Central memory CD8-positive, alpha-beta T cell (primary cell): ENCODE measurements at regions not wholly inside any gene's neighbourhood (a gene's known extent, or its start where the extent isn't known, plus 50 kb on each side); places are given as distances from the start of the nearest gene placed in this dataset.

Source experiments
- ATAC-seq: fragments of 150-1000 bp; cut with Tn5 transposase; replicated peaks from 2 replicates; pipeline ENCODE4 v1.10.0; 2022; ENCODE audit warnings: mild to moderate bottlenecking, moderate FRiP score, moderate number of reproducible peaks; ENCODE audit not compliant: poor library complexity, severe bottlenecking; ENCODE audit errors: extremely low read depth
- DNase-seq, 2 donors: peaks; one replicate each; pipeline ENCODE4 v3.0.0; 2021; ENCODE audit warnings: low spot score in 2 of 2
- H3K27ac Mint-ChIP-seq: one replicate; pipeline ENCODE4 v1.8.0; 2022; ENCODE audit warnings: low read depth, mild to moderate bottlenecking, moderate library complexity, mixed read lengths
- H3K27me3 Mint-ChIP-seq: one replicate; pipeline ENCODE4 v1.8.0; 2022; ENCODE audit warnings: mixed read lengths
- H3K36me3 Mint-ChIP-seq: one replicate; pipeline ENCODE4 v1.8.0; 2022; ENCODE audit warnings: mild to moderate bottlenecking, moderate library complexity, mixed read lengths; ENCODE audit not compliant: insufficient read depth
- H3K4me1 Mint-ChIP-seq: one replicate; pipeline ENCODE4 v1.8.0; 2022; ENCODE audit warnings: mixed read lengths
- H3K4me3 Mint-ChIP-seq: one replicate; pipeline ENCODE4 v1.8.0; 2022; ENCODE audit warnings: mild to moderate bottlenecking, moderate library complexity, mixed read lengths
- H3K9me3 Mint-ChIP-seq: one replicate; pipeline ENCODE4 v1.8.0; 2022; ENCODE audit warnings: mixed read lengths

- ATAC-seq (no peak), DNase-seq (no peak)
- Mint-ChIP-seq H3K4me1 (no peaks in the 10 kb centered on the region), H3K27ac (no peak overlapping the region), H3K36me3 (no peaks in the 10 kb centered on the region), H3K9me3 (no peaks in the 10 kb centered on the region), H3K27me3 (no peaks in the 10 kb centered on the region), H3K4me3 (no peak overlapping the region)
These were observed 73.4 kb upstream of the FREM1 start for GRCh38 chr9:14983599-14983998.

GRCh38 chr9:14981291-14981950, 71.2 kb upstream of the FREM1 start:
- H3K27ac Mint-ChIP-seq = no peak overlapping the region
- no peaks in the 10 kb centered on the region for H3K36me3 Mint-ChIP-seq
- H3K27me3 Mint-ChIP-seq = no peaks in the 10 kb centered on the region
- no peak overlapping the region for H3K4me3 Mint-ChIP-seq
- DNase-seq = no peak
- H3K9me3 Mint-ChIP-seq = no peaks in the 10 kb centered on the region
- no peaks in the 10 kb centered on the region for H3K4me1 Mint-ChIP-seq
- no peak for ATAC-seq

- no peak overlapping the region for H3K4me3 Mint-ChIP-seq
- no peak for ATAC-seq
- no peaks in the 10 kb centered on the region for H3K27me3 Mint-ChIP-seq
- H3K9me3 Mint-ChIP-seq = no peaks in the 10 kb centered on the region
- no peaks in the 10 kb centered on the region for H3K36me3 Mint-ChIP-seq
- H3K27ac Mint-ChIP-seq = no peak overlapping the region
- no peaks in the 10 kb centered on the region for H3K4me1 Mint-ChIP-seq
- no peak for DNase-seq
These were observed 68.1 kb upstream of the FREM1 start for GRCh38 chr9:14978022-14979000.

- no peaks in the 10 kb centered on the region for H3K4me1 Mint-ChIP-seq
- ATAC-seq (no peak), DNase-seq (no peak)
- no peaks in the 10 kb centered on the region for H3K36me3 Mint-ChIP-seq
- H3K4me3 Mint-ChIP-seq = no peak overlapping the region
- peaks cover 26% of the 10 kb centered on the region for H3K27me3 Mint-ChIP-seq
- no peak overlapping the region for H3K27ac Mint-ChIP-seq
- peaks cover 9% of the 10 kb centered on the region for H3K9me3 Mint-ChIP-seq
These were observed 57.5 kb upstream of the FREM1 start for GRCh38 chr9:14967450-14968321.

GRCh38 chr9:14962193-14962882, 52.1 kb upstream of the FREM1 start:
- Mint-ChIP-seq H3K4me3 (no peak overlapping the region), H3K27me3 (peaks cover 23% of the 10 kb centered on the region), H3K27ac (no peak overlapping the region), H3K36me3 (no peaks in the 10 kb centered on the region), H3K4me1 (no peaks in the 10 kb centered on the region), H3K9me3 (peaks cover 5% of the 10 kb centered on the region)
- DNase-seq (no peak), ATAC-seq (no peak)

GRCh38 chr9:14961372-14962068, 51.3 kb upstream of the FREM1 start:
- Mint-ChIP-seq H3K4me3 (no peak overlapping the region), H3K36me3 (no peaks in the 10 kb centered on the region)
- no peak for DNase-seq

GRCh38 chr9:14960881-14961280, 50.7 kb upstream of the FREM1 start:
- H3K27ac Mint-ChIP-seq = no peak overlapping the region
- ATAC-seq = no peak
- H3K4me1 Mint-ChIP-seq = no peaks in the 10 kb centered on the region

More at GRCh38 chr9:14961372-14962068, 51.3 kb upstream of the FREM1 start:
- Mint-ChIP-seq H3K27ac (no peak overlapping the region), H3K9me3 (peaks cover 5% of the 10 kb centered on the region), H3K27me3 (peaks cover 15% of the 10 kb centered on the region), H3K4me1 (no peaks in the 10 kb centered on the region)
- no peak for ATAC-seq

More at GRCh38 chr9:14960881-14961280, 50.7 kb upstream of the FREM1 start:
- Mint-ChIP-seq H3K9me3 (peaks cover 5% of the 10 kb centered on the region), H3K27me3 (peaks cover 8% of the 10 kb centered on the region), H3K4me3 (no peak overlapping the region), H3K36me3 (no peaks in the 10 kb centered on the region)
- no peak for DNase-seq
